HG02973 (cell line): ENCODE measurements at regions not wholly inside any gene's neighbourhood (a gene's known extent, or its start where the extent isn't known, plus 50 kb on each side); places are given as distances from the start of the nearest gene placed in this dataset.
"Not testable (repeated sequence)": the region's sequence is repeated elsewhere in the genome, so short reads cannot be mapped to it uniquely, and the experiment has no call there.

Experiments used
- ATAC-seq: cut with Tn5 transposase; IDR thresholded peaks from one replicate; pipeline ENCODE4 v1.9.1; 2021; ENCODE audit warnings: moderate library complexity; ENCODE audit not compliant: unreplicated experiment

GRCh38 chr6:9236443-9236842, 801.1 kb upstream of the SLC35B3 start:
- no peak for ATAC-seq

- no peak for ATAC-seq
Measured at GRCh38 chr6:9233686-9234085, 798.3 kb upstream of the SLC35B3 start.

- no peak for ATAC-seq
Measured at GRCh38 chr6:9233226-9233625, 797.9 kb upstream of the SLC35B3 start.

GRCh38 chr6:9225441-9225871, 790.1 kb upstream of the SLC35B3 start:
- ATAC-seq = no peak

- ATAC-seq = no peak
Measured at GRCh38 chr6:9224539-9224938, 789.2 kb upstream of the SLC35B3 start.

GRCh38 chr6:9213717-9214116, 778.4 kb upstream of the SLC35B3 start:
- not testable (repeated sequence) for ATAC-seq

- ATAC-seq = no peak
Measured at GRCh38 chr6:9208966-9209365, 773.6 kb upstream of the SLC35B3 start.

GRCh38 chr6:9205645-9206044, 770.3 kb upstream of the SLC35B3 start:
- no peak for ATAC-seq

GRCh38 chr6:9204171-9204570, 768.8 kb upstream of the SLC35B3 start:
- no peak for ATAC-seq

GRCh38 chr6:9200712-9201111, 765.4 kb upstream of the SLC35B3 start:
- no peak for ATAC-seq

GRCh38 chr6:9197726-9198125, 762.4 kb upstream of the SLC35B3 start:
- ATAC-seq = no peak

GRCh38 chr6:9195322-9195721, 760.0 kb upstream of the SLC35B3 start:
- no peak for ATAC-seq

- ATAC-seq = no peak
Measured at GRCh38 chr6:9192405-9192909, 757.1 kb upstream of the SLC35B3 start.

- no peak for ATAC-seq
Measured at GRCh38 chr6:9186148-9186547, 750.8 kb upstream of the SLC35B3 start.

GRCh38 chr6:9178071-9178470, 742.7 kb upstream of the SLC35B3 start:
- ATAC-seq = no peak

GRCh38 chr6:9173229-9173628, 737.9 kb upstream of the SLC35B3 start:
- ATAC-seq = no peak

- ATAC-seq = no peak
Measured at GRCh38 chr6:9172096-9172495, 736.8 kb upstream of the SLC35B3 start.

GRCh38 chr6:9168669-9169068, 733.3 kb upstream of the SLC35B3 start:
- no peak for ATAC-seq

GRCh38 chr6:9161731-9162130, 726.4 kb upstream of the SLC35B3 start:
- ATAC-seq = no peak

GRCh38 chr6:9159051-9159450, 723.7 kb upstream of the SLC35B3 start:
- ATAC-seq = no peak

- ATAC-seq = no peak
Measured at GRCh38 chr6:9155836-9156235, 720.5 kb upstream of the SLC35B3 start.

- no peak for ATAC-seq
Measured at GRCh38 chr6:9143140-9143539, 707.8 kb upstream of the SLC35B3 start.

GRCh38 chr6:9140951-9141460, 705.7 kb upstream of the SLC35B3 start:
- no peak for ATAC-seq
